ENCODE measurements at regions not wholly inside any gene's neighbourhood (a gene's known extent, or its start where the extent isn't known, plus 50 kb on each side); places are given as distances from the start of the nearest gene placed in this dataset.
A peak's percentile ranks its signal among the peaks of the same experiment; 100 is the strongest.

GRCh38 chr7:49386792-49387191, 386.6 kb upstream of the VWC2 start:
- no peak for DNase-seq

GRCh38 chr7:49389871-49390479, 383.5 kb upstream of the VWC2 start:
- DNase-seq = no peak

- DNase-seq = no peak
Observed at GRCh38 chr7:49396229-49396628, 377.2 kb upstream of the VWC2 start.

- no peak for DNase-seq
Observed at GRCh38 chr7:49397750-49398149, 375.7 kb upstream of the VWC2 start.

GRCh38 chr7:49398236-49398635, 375.2 kb upstream of the VWC2 start:
- no peak for DNase-seq

- DNase-seq = no peak
Observed at GRCh38 chr7:49398746-49399145, 374.7 kb upstream of the VWC2 start.

- peak in 1 of 2 donors; percentile 10 for DNase-seq
Observed at GRCh38 chr7:49400891-49401550, 372.4 kb upstream of the VWC2 start.

GRCh38 chr7:49403844-49404243, 369.6 kb upstream of the VWC2 start:
- DNase-seq = no peak

- no peak for DNase-seq
Observed at GRCh38 chr7:49407205-49407604, 366.2 kb upstream of the VWC2 start.

GRCh38 chr7:49417034-49417433, 356.4 kb upstream of the VWC2 start:
- no peak for DNase-seq

- DNase-seq = no peak
Observed at GRCh38 chr7:49418963-49419362, 354.5 kb upstream of the VWC2 start.

GRCh38 chr7:49422564-49422963, 350.9 kb upstream of the VWC2 start:
- no peak for DNase-seq

GRCh38 chr7:49424109-49424508, 349.3 kb upstream of the VWC2 start:
- no peak for DNase-seq

- no peak for DNase-seq
Observed at GRCh38 chr7:49425277-49425818, 348.1 kb upstream of the VWC2 start.

- DNase-seq = no peak
Observed at GRCh38 chr7:49432254-49432653, 341.2 kb upstream of the VWC2 start.

GRCh38 chr7:49433794-49434193, 339.6 kb upstream of the VWC2 start:
- no peak for DNase-seq

- no peak for DNase-seq
Observed at GRCh38 chr7:49434846-49435245, 338.6 kb upstream of the VWC2 start.

- no peak for DNase-seq
Observed at GRCh38 chr7:49438281-49438680, 335.2 kb upstream of the VWC2 start.

GRCh38 chr7:49443515-49443914, 329.9 kb upstream of the VWC2 start:
- DNase-seq = no peak

- DNase-seq = no peak
Observed at GRCh38 chr7:49453486-49453885, 320.0 kb upstream of the VWC2 start.

GRCh38 chr7:49479441-49479840, 294.0 kb upstream of the VWC2 start:
- DNase-seq = no peak

GRCh38 chr7:49479936-49480544, 293.4 kb upstream of the VWC2 start:
- DNase-seq = no peak

- no peak for DNase-seq
Observed at GRCh38 chr7:49481075-49481474, 292.4 kb upstream of the VWC2 start.

- DNase-seq = no peak
Observed at GRCh38 chr7:49483142-49483541, 290.3 kb upstream of the VWC2 start.

All from hippocampal formation (tissue), 2 donors.